MCF 10A (cell line): ENCODE measurements at regions not wholly inside any gene's neighbourhood (a gene's known extent, or its start where the extent isn't known, plus 50 kb on each side); places are given as distances from the start of the nearest gene placed in this dataset.

Experiments used
- BruUV-seq: library from RNA; stranded (reverse); fragments of 400-500 nt; replicated peaks from 2 replicates; lab custom pipeline; 2021; lab: Mats Ljungman, UMichigan
- CTCF ChIA-PET: fragments of 300-600 bp; sonication (Branson Sonifier 250); formaldehyde crosslinking; extraction: SDS; loops from one replicate; lab custom pipeline; 2021; ENCODE audit warnings: antibody characterized with exemption, inconsistent platforms; lab: Yijun Ruan, JAX
- POLR2A ChIA-PET: fragments of 300-600, 350-650 bp; sonication (Branson Sonifier 250); formaldehyde crosslinking; extraction: SDS; loops from one replicate; lab custom pipeline; 2020; ENCODE audit warnings: antibody characterized with exemption, inconsistent platforms; lab: Yijun Ruan, JAX
- DNase-seq: peaks from one replicate; pipeline ENCODE4 v3.0.0-alpha.2; 2018; ENCODE audit not compliant: unreplicated experiment
- H3K27ac Mint-ChIP-seq: one replicate; pipeline ENCODE4 v1.8.0; 2022; ENCODE audit warnings: mild to moderate bottlenecking, low read depth, mixed read lengths; ENCODE audit not compliant: unreplicated experiment
- H3K27me3 Mint-ChIP-seq: one replicate; pipeline ENCODE4 v1.8.0; 2022; ENCODE audit warnings: mixed read lengths; ENCODE audit not compliant: insufficient read depth, unreplicated experiment
- H3K36me3 Mint-ChIP-seq: one replicate; pipeline ENCODE4 v1.8.0; 2022; ENCODE audit warnings: mild to moderate bottlenecking, moderate library complexity, mixed read lengths; ENCODE audit not compliant: insufficient read depth, unreplicated experiment
- H3K4me1 Mint-ChIP-seq: one replicate; pipeline ENCODE4 v1.8.0; 2022; ENCODE audit warnings: mixed read lengths; ENCODE audit not compliant: insufficient read depth, unreplicated experiment
- H3K4me3 Mint-ChIP-seq: one replicate; pipeline ENCODE4 v1.8.0; 2022; ENCODE audit warnings: mild to moderate bottlenecking, moderate library complexity, mixed read lengths; ENCODE audit not compliant: unreplicated experiment
- H3K9me3 Mint-ChIP-seq: one replicate; pipeline ENCODE4 v1.8.0; 2022; ENCODE audit warnings: mixed read lengths; ENCODE audit not compliant: unreplicated experiment
- CTCF ChIP-seq: fragments of 200-600 bp; IDR thresholded peaks from one replicate; pipeline ENCODE4 v1.8.0; 2022; ENCODE audit warnings: antibody characterized with exemption, mild to moderate bottlenecking; ENCODE audit not compliant: unreplicated experiment
- intact Hi-C: fragments of 100-400 bp; cut with micrococcal nuclease; formaldehyde crosslinking; loops from 2 replicates; pipeline ENCODE4 v1.14.1; 2022

DNA sequence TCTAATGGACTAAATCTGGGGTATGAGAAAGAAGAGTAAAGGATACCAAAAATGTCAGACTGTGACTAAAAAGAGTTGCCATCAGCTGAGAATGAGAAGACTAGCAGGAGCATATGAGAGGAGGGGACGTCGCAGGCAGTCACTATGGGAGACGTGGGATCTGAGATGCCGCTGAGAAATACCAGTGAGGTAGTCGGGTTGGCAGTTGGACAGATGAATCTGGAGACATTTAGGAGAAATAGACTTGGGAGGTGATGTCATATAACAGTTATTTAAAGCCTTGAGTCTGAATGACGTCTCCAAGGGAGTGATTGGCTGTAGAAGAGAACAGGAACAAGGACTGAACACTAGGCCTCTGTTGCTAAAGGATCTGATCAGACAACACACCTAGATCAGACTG is 51.5 kb upstream of the TRIM26 start:
- H3K4me3 Mint-ChIP-seq: no peak overlapping the region

DNA sequence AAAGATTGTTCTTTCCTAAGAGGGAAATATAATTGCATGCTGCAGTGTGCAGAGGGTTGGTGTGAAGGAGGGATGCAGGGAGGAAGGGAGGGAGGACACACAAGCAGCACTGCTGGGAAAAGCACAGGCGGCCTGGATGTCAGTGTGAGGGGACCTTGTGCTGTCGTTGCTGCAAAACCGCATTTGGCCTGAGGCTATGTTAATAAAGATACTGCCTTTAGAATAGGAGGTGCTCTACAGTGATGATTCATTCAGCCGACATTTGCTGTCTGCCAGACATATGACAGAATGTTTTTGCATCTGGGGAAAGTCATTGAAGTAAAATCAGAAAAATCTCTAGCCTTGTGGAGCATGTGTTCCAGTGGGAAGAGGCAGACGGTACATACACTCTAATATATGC is 50.5 kb upstream of the TRIM26 start:
- Mint-ChIP-seq H3K4me3 (no peak overlapping the region), H3K27ac (no peak overlapping the region), H3K4me1 (peaks cover 14% of the 10 kb centered on the region), H3K9me3 (no peaks in the 10 kb centered on the region), H3K36me3 (no peaks in the 10 kb centered on the region), H3K27me3 (no peaks in the 10 kb centered on the region)
- no TSS peak for BruUV-seq
- ChIA-PET CTCF (no interaction called here), POLR2A (interaction anchor here (1.2 kb wide), 1 partner anchor 104 kb away, joined by 3 read pairs; no protein-coding TSS in a partner anchor)
- no peak for TF ChIP-seq CTCF
- DNase-seq: peak; percentile 57
- intact Hi-C loops: no loop called here

More for the DNA sequence above, 51.5 kb upstream of the TRIM26 start:
- peaks cover 14% of the 10 kb centered on the region for H3K4me1 Mint-ChIP-seq
- no peaks in the 10 kb centered on the region for H3K36me3 Mint-ChIP-seq
- H3K9me3 Mint-ChIP-seq: no peaks in the 10 kb centered on the region
- ChIA-PET CTCF (no interaction called here), POLR2A (interaction anchor here (1.2 kb wide), 1 partner anchor 103 kb away, joined by 3 read pairs; no protein-coding TSS in a partner anchor)
- BruUV-seq: no TSS peak
- DNase-seq: no peak
- H3K27ac Mint-ChIP-seq: no peak overlapping the region
- TF ChIP-seq CTCF: no peak
- no peaks in the 10 kb centered on the region for H3K27me3 Mint-ChIP-seq
- intact Hi-C loops: no loop called here
